ENCODE measurements at regions not wholly inside any gene's neighbourhood (a gene's known extent, or its start where the extent isn't known, plus 50 kb on each side); places are given as distances from the start of the nearest gene placed in this dataset.

DNA sequence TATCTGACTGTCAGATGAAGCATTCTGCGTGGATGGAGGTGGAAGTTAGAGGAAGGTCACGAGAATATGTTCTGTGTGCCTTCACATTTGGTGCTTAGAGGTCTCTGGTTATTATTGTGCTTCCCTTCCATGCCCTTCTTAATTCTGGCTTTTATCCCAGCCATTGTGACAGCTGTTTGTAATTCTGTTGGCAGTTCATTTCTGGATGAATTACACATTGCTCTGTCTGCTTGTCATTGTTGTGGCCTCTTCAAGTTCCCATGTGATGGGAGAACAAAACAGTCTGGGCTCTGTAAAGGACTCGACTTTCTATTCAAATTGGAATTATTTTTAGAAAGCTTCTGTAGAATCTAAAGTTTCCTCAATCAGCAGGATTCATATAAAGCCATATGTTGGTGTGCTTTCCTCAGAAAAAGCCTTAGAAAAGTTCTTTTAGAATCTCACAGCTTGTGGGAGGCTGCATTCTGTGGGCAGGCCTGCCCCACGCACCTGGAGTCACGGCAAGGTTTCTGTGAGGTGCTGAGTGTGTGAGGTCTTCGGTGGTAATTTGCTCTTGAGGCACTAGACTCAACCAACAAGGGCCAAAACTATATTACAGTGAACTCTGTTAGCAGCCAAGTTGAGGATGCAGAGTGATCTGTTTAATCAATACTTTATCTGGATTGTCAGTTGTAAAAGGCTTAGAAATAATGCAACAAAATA lies 397.4 kb upstream of the AZI2 start:
- Histone ChIP-seq H4K20me1 (no peaks in the 10 kb centered on the region), H3K4me1 (no peaks in the 10 kb centered on the region), H3K36me3 (no peaks in the 10 kb centered on the region), H3K4me3 (no peak overlapping the region), H3K4me2 (no peak overlapping the region), H3K9me3 (replicated peaks in 1 of 11) (peaks cover 0 to 23% (median 10%) of the 10 kb centered on the region in 11 experiments; a peak in 14 of 22 replicates), H3K27me3 (no peaks in the 10 kb centered on the region), H3K27ac (no peak overlapping the region), H3K9ac (no peak overlapping the region)
- TF ChIP-seq Cebpa-rat (IDR thresholded peaks at IDR 0.05) = no peak

DNA sequence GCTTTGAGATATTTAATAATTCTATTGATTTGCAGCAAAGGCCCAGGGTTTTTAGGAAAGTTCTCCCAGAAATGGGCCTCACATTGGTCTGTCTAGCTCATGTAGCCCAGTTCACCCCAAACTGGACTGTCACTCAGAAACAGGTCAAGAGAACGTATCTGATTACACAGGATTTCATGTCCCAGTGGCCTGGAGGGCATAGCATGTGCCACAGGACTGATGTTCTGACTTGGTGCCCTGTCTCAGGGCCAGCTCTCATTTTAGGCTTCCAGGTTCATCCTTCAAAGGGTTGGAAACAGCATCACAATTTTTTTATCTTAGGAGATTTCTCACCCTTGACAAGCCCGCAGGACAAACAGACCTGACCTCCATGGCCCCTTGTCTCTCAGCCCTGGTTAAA lies 398.4 kb upstream of the AZI2 start:
- Histone ChIP-seq H3K9me3 (replicated peaks in 1 of 11) (peaks cover 0 to 29% (median 10%) of the 10 kb centered on the region in 11 experiments; a peak in 14 of 22 replicates), H3K9ac (no peak overlapping the region), H4K20me1 (no peaks in the 10 kb centered on the region), H3K4me2 (no peak overlapping the region), H3K4me1 (no peaks in the 10 kb centered on the region), H3K27me3 (no peaks in the 10 kb centered on the region), H3K4me3 (no peak overlapping the region), H3K27ac (no peak overlapping the region), H3K36me3 (no peaks in the 10 kb centered on the region)
- TF ChIP-seq Cebpa-rat (IDR thresholded peaks at IDR 0.05) = no peak

DNA sequence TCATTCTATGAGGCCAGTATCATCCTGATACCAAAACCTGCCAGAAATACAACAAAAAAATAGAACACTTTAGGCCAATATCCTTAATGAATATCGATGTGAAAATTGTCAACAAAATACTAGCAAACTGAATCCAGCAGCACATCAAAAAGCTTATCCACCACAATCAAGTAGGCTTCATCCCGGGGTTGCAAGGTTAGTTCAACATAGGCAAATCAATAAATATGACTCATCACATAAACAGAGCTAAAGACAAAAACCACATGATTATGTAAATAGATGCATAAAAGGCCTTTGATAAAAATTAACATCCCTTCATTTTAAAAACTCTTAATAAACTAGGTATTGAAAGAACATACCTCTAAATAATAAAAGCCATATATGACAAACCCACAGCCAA lies 403.2 kb upstream of the AZI2 start:
- H3K36me3 ChIP-seq = no peaks in the 10 kb centered on the region
- H3K4me2 ChIP-seq = no peak overlapping the region
- no peak overlapping the region for H3K9ac ChIP-seq
- no peaks in the 10 kb centered on the region for H3K27me3 ChIP-seq
- no peaks in the 10 kb centered on the region for H4K20me1 ChIP-seq
- no peak overlapping the region for H3K4me3 ChIP-seq
- H3K27ac ChIP-seq = no peak overlapping the region
- H3K4me1 ChIP-seq = no peaks in the 10 kb centered on the region
- TF ChIP-seq Cebpa-rat (IDR thresholded peaks at IDR 0.05) = no peak
- H3K9me3 ChIP-seq (replicated peaks in 1 of 11) = peaks cover 0 to 29% (median 10%) of the 10 kb centered on the region in 11 experiments; a peak in 14 of 22 replicates

DNA sequence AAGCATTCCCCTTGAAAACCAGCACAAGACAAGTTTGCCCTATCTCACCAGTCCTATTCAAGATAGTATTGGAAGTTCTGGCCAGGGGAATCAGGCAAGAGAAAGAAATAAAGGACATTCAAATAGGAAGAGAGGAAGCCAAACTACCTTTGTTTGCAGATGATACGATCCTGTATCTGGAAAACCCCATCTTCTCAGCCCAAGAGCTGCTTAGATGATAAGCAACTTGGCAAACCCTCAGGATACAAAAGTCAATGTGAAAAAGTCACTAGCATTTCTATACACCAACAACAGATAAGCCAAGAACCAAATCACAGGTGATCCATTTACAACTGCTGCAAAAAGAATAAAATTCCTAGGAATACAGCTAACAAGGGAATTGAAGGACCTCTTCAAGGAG lies 403.7 kb upstream of the AZI2 start:
- Histone ChIP-seq H3K9me3 (replicated peaks in 1 of 11) (peaks cover 0 to 29% (median 10%) of the 10 kb centered on the region in 11 experiments; a peak in 14 of 22 replicates), H3K4me3 (no peak overlapping the region), H3K27me3 (no peaks in the 10 kb centered on the region), H3K4me2 (no peak overlapping the region), H3K36me3 (no peaks in the 10 kb centered on the region), H3K4me1 (no peaks in the 10 kb centered on the region), H3K9ac (no peak overlapping the region), H3K27ac (no peak overlapping the region), H4K20me1 (no peaks in the 10 kb centered on the region)
- TF ChIP-seq Cebpa-rat (IDR thresholded peaks at IDR 0.05) = no peak

DNA sequence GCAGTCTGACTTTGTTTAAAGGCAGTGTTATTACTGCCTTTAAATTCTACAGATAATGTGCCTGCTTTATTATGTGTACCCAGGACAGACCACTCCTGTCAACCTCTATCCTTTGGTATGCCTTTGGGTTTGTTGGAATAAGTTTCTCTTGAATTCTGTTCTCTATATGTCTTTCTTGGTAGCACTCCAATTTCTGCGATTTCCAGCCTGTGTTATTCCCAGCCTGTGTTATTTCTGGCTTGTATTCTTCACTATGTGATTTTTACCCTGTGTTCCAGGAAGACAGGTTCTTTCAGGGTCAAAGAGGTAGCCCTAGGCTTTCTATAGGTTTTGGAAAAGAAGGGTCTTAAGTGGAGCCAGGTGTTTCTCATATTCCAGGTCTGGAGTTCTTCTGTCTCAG lies 407.4 kb upstream of the AZI2 start:
- no peak overlapping the region for H3K27ac ChIP-seq

DNA sequence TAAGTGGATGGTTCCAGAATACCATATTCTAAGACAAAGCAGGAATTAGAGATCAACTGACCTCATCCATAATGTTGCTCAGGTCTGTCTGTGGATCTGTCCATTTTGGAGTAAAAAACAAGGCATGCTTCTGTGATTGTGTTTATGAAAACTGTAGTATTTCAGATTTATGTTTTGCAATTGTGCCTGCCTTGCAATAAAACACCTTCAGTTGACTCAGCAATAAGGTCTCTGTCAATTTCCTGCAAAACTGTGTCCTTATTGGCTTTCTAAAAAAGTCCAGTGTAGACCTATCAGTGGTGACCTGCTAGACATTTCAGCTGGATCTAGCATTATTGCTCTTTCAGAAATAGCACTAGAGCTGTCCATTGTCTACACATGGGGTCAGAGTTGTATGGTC lies 409.5 kb upstream of the AZI2 start:
- no peak for TF ChIP-seq Cebpa-rat (IDR thresholded peaks at IDR 0.05)

More for the DNA sequence above, 407.4 kb upstream of the AZI2 start:
- no peak overlapping the region for H3K4me2 ChIP-seq
- no peaks in the 10 kb centered on the region for H3K36me3 ChIP-seq
- H3K4me1 ChIP-seq = no peaks in the 10 kb centered on the region
- no peak overlapping the region for H3K4me3 ChIP-seq
- TF ChIP-seq Cebpa-rat (IDR thresholded peaks at IDR 0.05) = no peak
- H4K20me1 ChIP-seq = no peaks in the 10 kb centered on the region
- H3K9me3 ChIP-seq (replicated peaks in 1 of 11) = peaks cover 0 to 6% (median under 1%) of the 10 kb centered on the region in 11 experiments; a peak in 7 of 22 replicates
- H3K27me3 ChIP-seq = no peaks in the 10 kb centered on the region
- H3K9ac ChIP-seq = no peak overlapping the region

DNA sequence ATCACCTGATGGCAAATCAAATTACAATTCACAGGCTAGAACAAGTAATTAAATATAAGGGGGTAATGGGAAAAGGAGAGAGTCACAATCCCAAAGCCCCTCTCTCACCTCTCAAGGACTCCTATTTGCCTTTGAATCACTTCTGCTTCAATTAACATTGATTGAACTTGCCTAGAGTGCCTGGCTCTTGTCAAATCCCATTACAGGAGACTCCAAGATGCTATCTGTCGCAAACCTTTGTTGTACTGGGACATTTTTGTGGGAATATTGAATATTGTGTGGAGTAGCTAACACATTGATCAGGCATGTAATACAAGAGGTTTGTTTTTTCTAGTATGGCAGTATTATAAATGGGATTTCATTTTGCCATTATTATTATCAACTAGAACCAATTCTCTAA lies 412.8 kb upstream of the AZI2 start:
- Histone ChIP-seq H3K9me3 (replicated peaks in 1 of 11) (no peaks in the 10 kb centered on the region), H3K4me3 (no peak overlapping the region), H3K4me2 (no peak overlapping the region), H3K27ac (no peak overlapping the region), H3K9ac (no peak overlapping the region), H3K27me3 (no peaks in the 10 kb centered on the region), H3K36me3 (no peaks in the 10 kb centered on the region), H4K20me1 (no peaks in the 10 kb centered on the region), H3K4me1 (no peaks in the 10 kb centered on the region)
- no peak for TF ChIP-seq Cebpa-rat (IDR thresholded peaks at IDR 0.05)

More for the DNA sequence above, 409.5 kb upstream of the AZI2 start:
- H3K4me3 ChIP-seq = no peak overlapping the region
- H3K36me3 ChIP-seq = no peaks in the 10 kb centered on the region
- H3K9me3 ChIP-seq (replicated peaks in 1 of 11) = peaks cover 0 to 3% (median 0%) of the 10 kb centered on the region in 11 experiments; a peak in 1 of 22 replicates
- no peaks in the 10 kb centered on the region for H3K27me3 ChIP-seq
- no peak overlapping the region for H3K27ac ChIP-seq
- no peak overlapping the region for H3K9ac ChIP-seq
- H3K4me1 ChIP-seq = no peaks in the 10 kb centered on the region
- H4K20me1 ChIP-seq = no peaks in the 10 kb centered on the region
- no peak overlapping the region for H3K4me2 ChIP-seq

DNA sequence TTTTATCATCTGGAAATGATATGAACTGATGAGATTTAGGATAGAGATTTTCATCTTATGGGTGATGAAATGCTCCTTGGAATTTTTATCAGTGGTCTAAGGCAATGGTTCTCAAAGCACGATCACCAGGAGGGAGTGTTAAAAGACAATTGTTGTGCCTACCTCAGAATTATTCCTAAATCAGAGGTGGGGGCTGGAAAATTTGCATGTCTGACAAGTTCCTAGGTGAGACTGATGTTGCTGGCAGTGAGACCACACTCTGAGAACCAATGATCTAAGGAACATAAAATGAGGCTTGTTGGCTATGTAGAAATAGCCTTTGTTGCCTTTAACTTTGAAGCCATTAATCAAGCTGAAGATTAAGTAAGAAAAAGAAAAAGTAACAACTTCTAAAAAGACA lies 416.6 kb upstream of the AZI2 start:
- H3K9me3 ChIP-seq (replicated peaks in 1 of 11) = peaks cover 0 to 10% (median 5%) of the 10 kb centered on the region in 11 experiments; a peak in 10 of 22 replicates
- H3K4me3 ChIP-seq = no peak overlapping the region
- no peak overlapping the region for H3K27ac ChIP-seq
- no peaks in the 10 kb centered on the region for H3K36me3 ChIP-seq
- TF ChIP-seq Cebpa-rat (IDR thresholded peaks at IDR 0.05) = no peak
- H3K4me2 ChIP-seq = no peak overlapping the region
- H4K20me1 ChIP-seq = no peaks in the 10 kb centered on the region
- H3K4me1 ChIP-seq = no peaks in the 10 kb centered on the region
- no peaks in the 10 kb centered on the region for H3K27me3 ChIP-seq
- H3K9ac ChIP-seq = no peak overlapping the region

DNA sequence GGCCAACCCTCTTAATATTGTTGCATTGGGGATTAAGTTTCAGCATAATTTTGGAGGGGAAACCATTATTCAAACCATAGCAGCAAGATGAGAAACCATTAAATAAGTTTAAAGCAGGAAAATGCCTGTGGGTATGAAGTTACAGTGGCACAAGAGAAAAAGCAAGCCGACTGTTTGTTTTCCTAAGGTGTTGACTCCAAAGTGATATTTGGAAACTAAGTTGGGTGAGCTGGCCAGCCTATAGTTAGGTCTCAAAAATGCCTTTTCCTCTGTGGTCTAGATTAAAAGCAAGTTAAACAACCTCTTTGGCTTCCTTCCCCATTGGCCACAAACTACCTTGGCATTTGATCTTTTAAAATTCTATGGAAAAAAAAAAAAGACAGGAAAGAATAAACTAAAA lies 419.8 kb upstream of the AZI2 start:
- no peak overlapping the region for H3K4me2 ChIP-seq
- H4K20me1 ChIP-seq = no peaks in the 10 kb centered on the region
- no peak overlapping the region for H3K4me3 ChIP-seq
- no peaks in the 10 kb centered on the region for H3K36me3 ChIP-seq
- peaks cover 13 to 35% (median 23%) of the 10 kb centered on the region in 11 experiments for H3K9me3 ChIP-seq (replicated peaks in 1 of 11)
- no peaks in the 10 kb centered on the region for H3K4me1 ChIP-seq
- H3K27ac ChIP-seq = no peak overlapping the region
- H3K27me3 ChIP-seq = no peaks in the 10 kb centered on the region
- TF ChIP-seq Cebpa-rat (IDR thresholded peaks at IDR 0.05) = no peak
- no peak overlapping the region for H3K9ac ChIP-seq

DNA sequence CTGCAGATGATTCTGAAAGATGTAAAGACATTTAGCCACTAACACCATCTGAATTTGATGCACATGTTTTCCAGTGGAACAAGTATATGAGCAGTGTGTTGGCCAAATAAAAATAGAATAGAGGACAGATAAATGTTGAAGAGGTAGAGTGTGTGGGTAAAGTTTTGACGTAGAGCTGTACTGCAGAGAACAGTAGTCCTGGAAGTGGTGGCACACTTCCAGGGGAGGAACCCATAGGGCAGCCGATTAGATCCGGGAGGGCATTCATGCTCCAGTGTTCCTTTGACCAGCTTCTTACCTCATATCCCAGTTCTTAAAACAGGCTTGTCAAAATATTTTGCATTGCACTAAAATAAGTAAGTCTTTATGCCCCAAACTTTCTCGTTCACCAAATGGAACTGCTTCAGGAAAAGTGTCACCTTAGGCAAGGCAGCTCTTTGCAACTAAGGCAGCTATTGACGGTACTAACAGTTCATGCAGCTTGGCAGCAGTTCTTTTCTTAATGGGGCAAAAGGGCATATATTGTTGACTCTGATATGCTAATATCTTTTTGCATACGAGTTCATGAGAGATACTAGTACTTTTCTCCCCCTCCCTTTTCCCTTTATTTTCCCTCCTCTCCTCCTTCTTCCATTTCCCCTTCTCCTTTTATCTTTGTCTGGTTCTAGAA lies 429.3 kb upstream of the AZI2 start:
- Histone ChIP-seq H3K4me2 (no peak overlapping the region), H3K4me1 (no peaks in the 10 kb centered on the region), H3K9me3 (replicated peaks in 1 of 11) (peaks cover 0 to 2% (median 0%) of the 10 kb centered on the region in 11 experiments; a peak in 2 of 22 replicates), H3K36me3 (no peaks in the 10 kb centered on the region), H3K27me3 (no peaks in the 10 kb centered on the region), H3K9ac (no peak overlapping the region), H4K20me1 (no peaks in the 10 kb centered on the region), H3K4me3 (no peak overlapping the region), H3K27ac (no peak overlapping the region)
- TF ChIP-seq Cebpa-rat (IDR thresholded peaks at IDR 0.05) = no peak
